PC-3 (cell line): ENCODE measurements at regions not wholly inside any gene's neighbourhood (a gene's known extent, or its start where the extent isn't known, plus 50 kb on each side); places are given as distances from the start of the nearest gene placed in this dataset.

ENCODE experiments used
- ATAC-seq: fragments of 200-7000 bp; cut with Tn5 transposase; 2 replicates; pipeline ENCODE4 v1.9.1; 2020; ENCODE audit warnings: mild to moderate bottlenecking, moderate library complexity
- BruUV-seq: library from RNA; stranded (reverse); fragments of 400-500 nt; replicated peaks from 2 replicates; lab custom pipeline; 2021; lab: Mats Ljungman, UMichigan
- CTCF ChIA-PET: fragments of 300-600 bp; sonication (Branson Sonifier 250); formaldehyde crosslinking; loops from one replicate; lab custom pipeline; 2022; ENCODE audit warnings: antibody characterized with exemption; lab: Charles Lee
- POLR2A ChIA-PET: fragments of 300-600 bp; sonication (Branson Sonifier 250); formaldehyde crosslinking; loops from one replicate; lab custom pipeline; 2022; ENCODE audit warnings: antibody characterized with exemption; ENCODE audit not compliant: unreplicated experiment; lab: Charles Lee
- DNase-seq: peaks from one replicate; pipeline ENCODE4 v3.0.0-alpha.2; 2015
- H2AFZ ChIP-seq: fragments of 300-600 bp; sonication (generic); 2 replicates; pipeline ENCODE4 v1.6.0; 2016; ENCODE audit warnings: antibody characterized with exemption, low read length
- H3F3A ChIP-seq: fragments of 300-600 bp; sonication (generic); one replicate; pipeline ENCODE4 v1.6.0; 2017; ENCODE audit warnings: antibody characterized with exemption, low read length, control low read depth, mild to moderate bottlenecking; ENCODE audit not compliant: unreplicated experiment
- H3K27ac ChIP-seq: fragments of 300-600 bp; sonication (generic); 2 replicates; pipeline ENCODE4 v1.5.1; 2016; ENCODE audit warnings: mild to moderate bottlenecking, low read length
- H3K27me3 ChIP-seq: fragments of 300-600 bp; sonication (generic); 2 replicates; pipeline ENCODE4 v1.6.1; 2016; ENCODE audit warnings: low read length, mixed read lengths
- H3K36me3 ChIP-seq: fragments of 300-600 bp; sonication (generic); 2 replicates; pipeline ENCODE4 v1.6.1; 2016; ENCODE audit warnings: low read depth, mixed run types, low read length, mixed read lengths
- H3K4me1 ChIP-seq: fragments of 300-600 bp; sonication (generic); 2 replicates; pipeline ENCODE4 v1.5.1; 2016; ENCODE audit warnings: low read length; ENCODE audit not compliant: insufficient read depth
- H3K4me2 ChIP-seq: fragments of 300-600 bp; sonication (generic); 2 replicates; pipeline ENCODE4 v1.6.0; 2016; ENCODE audit warnings: low read length
- H3K4me3 ChIP-seq: fragments of 300-600 bp; sonication (generic); 2 replicates; pipeline ENCODE4 v1.5.1; 2016; ENCODE audit warnings: mild to moderate bottlenecking, low read length, mixed read lengths
- H3K79me2 ChIP-seq: fragments of 300-600 bp; sonication (generic); 2 replicates; pipeline ENCODE4 v1.6.1; 2017; ENCODE audit warnings: low read length, mixed read lengths
- H3K9ac ChIP-seq: fragments of 300-600 bp; sonication (generic); 2 replicates; pipeline ENCODE4 v1.6.0; 2016; ENCODE audit warnings: mild to moderate bottlenecking, low read length
- H3K9me2 ChIP-seq: fragments of 300-600 bp; sonication (generic); replicated peaks from 2 replicates; pipeline ENCODE4 v1.6.1; 2016; ENCODE audit warnings: mixed run types, low read length, mixed read lengths
- H3K9me3 ChIP-seq: fragments of 300-600 bp; sonication (generic); 2 replicates; pipeline ENCODE4 v1.6.1; 2016; ENCODE audit warnings: low read length, mixed read lengths
- H4K20me1 ChIP-seq: fragments of 300-600 bp; sonication (generic); 2 replicates; pipeline ENCODE4 v1.6.1; 2016; ENCODE audit warnings: low read length, mixed read lengths
- EZH2 ChIP-seq: fragments of 300-600 bp; sonication (generic); IDR thresholded peaks from one replicate; pipeline ENCODE4 v1.6.1; 2017; ENCODE audit warnings: antibody characterized with exemption, mild to moderate bottlenecking, low read length; ENCODE audit not compliant: unreplicated experiment
- EZH2phosphoT487 ChIP-seq: fragments of 300-600 bp; sonication (generic); IDR thresholded peaks from 2 replicates; pipeline ENCODE4 v1.6.1; 2018; ENCODE audit warnings: mild to moderate bottlenecking, antibody characterized with exemption, low read length, borderline replicate concordance
- intact Hi-C: fragments of 100-400 bp; cut with micrococcal nuclease; formaldehyde crosslinking; loops from 2 replicates; pipeline ENCODE4 v1.9.0; 2023
- TF ChIP-seq, protein P1 (sequence below): fragments of 300-600 bp; sonication (generic); conservative IDR thresholded peaks from 2 replicates; pipeline ENCODE4 v1.5.1; 2017; ENCODE audit warnings: antibody characterized with exemption, low read depth, mild to moderate bottlenecking, low read length

DNA sequence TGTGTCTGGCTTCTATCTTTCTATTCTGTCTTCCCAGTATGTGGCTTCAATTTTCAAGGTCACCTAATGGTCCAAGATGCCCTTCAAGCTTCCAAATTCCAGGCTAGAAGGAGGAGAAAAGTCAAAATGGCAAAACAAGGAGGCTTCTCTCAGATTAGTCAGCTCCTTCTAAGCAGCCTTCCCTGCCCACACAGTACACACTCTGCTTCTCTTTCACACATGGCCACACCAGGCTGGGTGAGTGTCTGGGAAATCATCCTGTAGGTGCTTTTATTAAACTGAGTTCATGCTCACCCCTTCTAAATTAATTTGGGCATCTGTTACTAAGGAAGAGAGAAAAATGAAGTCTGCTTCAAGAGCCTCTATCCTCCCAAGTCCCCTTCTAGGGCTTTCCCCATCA is 277.2 kb upstream of the MGAT5 start:
- intact Hi-C loops: no loop called here
- Histone ChIP-seq H3K9ac (no peak overlapping the region), H3K9me2 (no peaks in the 10 kb centered on the region), H3K4me1 (no peaks in the 10 kb centered on the region), H3F3A (no peaks in the 10 kb centered on the region), H3K79me2 (no peaks in the 10 kb centered on the region), H3K4me2 (no peak overlapping the region), H3K9me3 (no peaks in the 10 kb centered on the region), H4K20me1 (no peaks in the 10 kb centered on the region), H3K27me3 (peaks cover 21% of the 10 kb centered on the region; the same call in 1 of the 2 replicates), H3K27ac (no peak overlapping the region), H3K36me3 (no peaks in the 10 kb centered on the region), H2AFZ (no peak overlapping the region), H3K4me3 (no peak overlapping the region)
- no peak for ATAC-seq
- TF ChIP-seq EZH2: no peak
- no peak for TF ChIP-seq EZH2phosphoT487
- TF ChIP-seq, protein P1, sequence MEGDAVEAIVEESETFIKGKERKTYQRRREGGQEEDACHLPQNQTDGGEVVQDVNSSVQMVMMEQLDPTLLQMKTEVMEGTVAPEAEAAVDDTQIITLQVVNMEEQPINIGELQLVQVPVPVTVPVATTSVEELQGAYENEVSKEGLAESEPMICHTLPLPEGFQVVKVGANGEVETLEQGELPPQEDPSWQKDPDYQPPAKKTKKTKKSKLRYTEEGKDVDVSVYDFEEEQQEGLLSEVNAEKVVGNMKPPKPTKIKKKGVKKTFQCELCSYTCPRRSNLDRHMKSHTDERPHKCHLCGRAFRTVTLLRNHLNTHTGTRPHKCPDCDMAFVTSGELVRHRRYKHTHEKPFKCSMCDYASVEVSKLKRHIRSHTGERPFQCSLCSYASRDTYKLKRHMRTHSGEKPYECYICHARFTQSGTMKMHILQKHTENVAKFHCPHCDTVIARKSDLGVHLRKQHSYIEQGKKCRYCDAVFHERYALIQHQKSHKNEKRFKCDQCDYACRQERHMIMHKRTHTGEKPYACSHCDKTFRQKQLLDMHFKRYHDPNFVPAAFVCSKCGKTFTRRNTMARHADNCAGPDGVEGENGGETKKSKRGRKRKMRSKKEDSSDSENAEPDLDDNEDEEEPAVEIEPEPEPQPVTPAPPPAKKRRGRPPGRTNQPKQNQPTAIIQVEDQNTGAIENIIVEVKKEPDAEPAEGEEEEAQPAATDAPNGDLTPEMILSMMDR: no peak
- no TSS peak for BruUV-seq
- no peak for DNase-seq
- ChIA-PET CTCF (no interaction called here), POLR2A (no interaction called here)

DNA sequence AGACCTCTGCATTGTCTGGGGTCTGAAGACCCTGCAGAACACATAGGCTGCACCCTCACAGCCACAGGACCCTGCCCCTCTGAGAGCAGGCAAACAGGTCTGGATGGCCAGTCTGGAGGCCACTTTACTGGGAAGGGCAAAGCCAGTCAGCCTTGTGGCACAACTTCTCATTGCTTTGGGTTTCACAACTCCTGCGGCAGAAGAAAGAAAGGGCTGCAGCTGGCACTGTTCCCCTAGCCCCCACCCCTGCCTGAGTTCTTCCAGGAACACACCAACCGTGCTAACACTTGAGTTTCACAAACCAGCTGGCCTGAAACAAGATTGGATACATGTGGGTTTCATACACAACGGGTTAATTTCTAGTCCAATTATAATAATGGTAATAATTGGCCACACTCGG is 276.5 kb upstream of the MGAT5 start:
- no peak overlapping the region for H2AFZ ChIP-seq
- H4K20me1 ChIP-seq: no peaks in the 10 kb centered on the region
- no peak overlapping the region for H3K4me3 ChIP-seq
- H3K36me3 ChIP-seq: no peaks in the 10 kb centered on the region
- DNase-seq: no peak
- H3K27me3 ChIP-seq: peaks cover 14% of the 10 kb centered on the region; the same call in 1 of the 2 replicates
- no peak overlapping the region for H3K27ac ChIP-seq
- POLR2A ChIA-PET: no interaction called here
- intact Hi-C loops: no loop called here
- CTCF ChIA-PET: no interaction called here
- H3K4me1 ChIP-seq: no peaks in the 10 kb centered on the region
- H3K9me2 ChIP-seq: no peaks in the 10 kb centered on the region
- no TSS peak for BruUV-seq
- ATAC-seq: no peak
- H3K4me2 ChIP-seq: no peak overlapping the region
- no peaks in the 10 kb centered on the region for H3K79me2 ChIP-seq
- TF ChIP-seq EZH2: no peak
- TF ChIP-seq, protein P1: no peak
- no peak for TF ChIP-seq EZH2phosphoT487
- H3K9me3 ChIP-seq: no peaks in the 10 kb centered on the region
- H3K9ac ChIP-seq: no peak overlapping the region
- H3F3A ChIP-seq: no peaks in the 10 kb centered on the region

DNA sequence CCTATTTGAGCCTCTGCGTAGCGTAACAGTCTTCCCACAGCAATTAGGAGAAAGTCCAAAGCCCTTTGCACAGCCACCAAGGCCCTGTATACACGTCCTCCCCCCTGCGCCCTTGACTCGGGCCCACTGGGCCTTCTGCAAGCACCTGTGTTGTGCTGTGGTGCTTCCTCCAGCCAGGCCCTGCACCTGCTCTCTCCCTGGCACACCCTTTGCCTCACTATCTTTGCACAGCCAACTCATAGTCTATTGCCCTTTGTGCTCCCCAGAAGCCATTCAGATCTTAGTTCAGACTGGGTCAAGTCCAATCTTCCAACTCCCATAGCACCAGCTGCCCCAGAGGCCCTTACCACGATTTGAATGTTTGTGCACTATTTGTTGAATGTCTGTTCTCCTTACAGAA is 271.6 kb upstream of the MGAT5 start:
- Histone ChIP-seq H3K27me3 (0 out of 2 replicates have a peak, but pooled peaks cover 10% of the 10 kb centered on the region), H3F3A (no peaks in the 10 kb centered on the region), H2AFZ (no peak overlapping the region), H4K20me1 (no peaks in the 10 kb centered on the region), H3K4me3 (no peak overlapping the region), H3K9ac (no peak overlapping the region), H3K4me2 (no peak overlapping the region), H3K9me3 (no peaks in the 10 kb centered on the region), H3K4me1 (no peaks in the 10 kb centered on the region), H3K27ac (no peak overlapping the region), H3K9me2 (no peaks in the 10 kb centered on the region), H3K36me3 (no peaks in the 10 kb centered on the region), H3K79me2 (no peaks in the 10 kb centered on the region)
- POLR2A ChIA-PET: no interaction called here
- BruUV-seq: no TSS peak
- no peak for ATAC-seq
- intact Hi-C loops: no loop called here
- no peak for DNase-seq
- CTCF ChIA-PET: no interaction called here
- TF ChIP-seq EZH2phosphoT487 (no peak), EZH2 (no peak)
- TF ChIP-seq, protein P1: no peak
